Osteocyte (in vitro differentiated cells): ENCODE measurements at regions not wholly inside any gene's neighbourhood (a gene's known extent, or its start where the extent isn't known, plus 50 kb on each side); places are given as distances from the start of the nearest gene placed in this dataset.
"Not testable (repeated sequence)": the region's sequence is repeated elsewhere in the genome, so short reads cannot be mapped to it uniquely, and the experiment has no call there.

ENCODE experiments used
- DNase-seq: peaks from one replicate; pipeline ENCODE4 v3.0.0; 2021; ENCODE audit warnings: mixed read lengths; ENCODE audit not compliant: unreplicated experiment; ENCODE audit errors: extremely low spot score
- H3K27ac Mint-ChIP-seq: one replicate; pipeline ENCODE4 v1.8.0; 2021; ENCODE audit warnings: mild to moderate bottlenecking, mixed read lengths; ENCODE audit not compliant: unreplicated experiment
- H3K27me3 Mint-ChIP-seq: one replicate; pipeline ENCODE4 v1.8.0; 2021; ENCODE audit warnings: mixed read lengths; ENCODE audit not compliant: unreplicated experiment
- H3K36me3 Mint-ChIP-seq: one replicate; pipeline ENCODE4 v1.8.0; 2021; ENCODE audit warnings: mixed read lengths; ENCODE audit not compliant: unreplicated experiment
- H3K4me1 Mint-ChIP-seq: one replicate; pipeline ENCODE4 v1.8.0; 2021; ENCODE audit warnings: mixed read lengths; ENCODE audit not compliant: unreplicated experiment
- H3K4me3 Mint-ChIP-seq: one replicate; pipeline ENCODE4 v1.8.0; 2021; ENCODE audit warnings: mild to moderate bottlenecking, moderate library complexity, mixed read lengths; ENCODE audit not compliant: unreplicated experiment
- H3K9me3 Mint-ChIP-seq: one replicate; pipeline ENCODE4 v1.8.0; 2021; ENCODE audit warnings: mixed read lengths; ENCODE audit not compliant: unreplicated experiment

GRCh38 chr16:16521239-16522002, 142.5 kb downstream of the NPIPA7 start:
- H3K27ac Mint-ChIP-seq, H3K27me3 Mint-ChIP-seq, H3K36me3 Mint-ChIP-seq, H3K4me3 Mint-ChIP-seq, H3K9me3 Mint-ChIP-seq, DNase-seq, H3K4me1 Mint-ChIP-seq: not testable (repeated sequence)

- not testable (repeated sequence) for H3K9me3 Mint-ChIP-seq, H3K4me1 Mint-ChIP-seq, H3K4me3 Mint-ChIP-seq, H3K27me3 Mint-ChIP-seq, H3K36me3 Mint-ChIP-seq, DNase-seq, H3K27ac Mint-ChIP-seq
These were observed 148.1 kb downstream of the NPIPA7 start for GRCh38 chr16:16526998-16527397.

- H3K36me3 Mint-ChIP-seq, H3K9me3 Mint-ChIP-seq, H3K27me3 Mint-ChIP-seq, DNase-seq, H3K4me1 Mint-ChIP-seq, H3K4me3 Mint-ChIP-seq, H3K27ac Mint-ChIP-seq: not testable (repeated sequence)
These were observed 151.8 kb downstream of the NPIPA7 start for GRCh38 chr16:16530744-16531143.

GRCh38 chr16:16535565-16535964, 156.6 kb downstream of the NPIPA7 start:
- H3K9me3 Mint-ChIP-seq, H3K27ac Mint-ChIP-seq, H3K4me1 Mint-ChIP-seq, H3K27me3 Mint-ChIP-seq, H3K36me3 Mint-ChIP-seq, DNase-seq, H3K4me3 Mint-ChIP-seq: not testable (repeated sequence)

GRCh38 chr16:16536151-16536550, 157.2 kb downstream of the NPIPA7 start:
- H3K27me3 Mint-ChIP-seq, DNase-seq, H3K9me3 Mint-ChIP-seq, H3K4me1 Mint-ChIP-seq, H3K36me3 Mint-ChIP-seq, H3K27ac Mint-ChIP-seq, H3K4me3 Mint-ChIP-seq: not testable (repeated sequence)

GRCh38 chr16:16549710-16550109, 170.8 kb downstream of the NPIPA7 start:
- not testable (repeated sequence) for H3K27me3 Mint-ChIP-seq, H3K36me3 Mint-ChIP-seq, H3K4me1 Mint-ChIP-seq, DNase-seq, H3K27ac Mint-ChIP-seq, H3K4me3 Mint-ChIP-seq, H3K9me3 Mint-ChIP-seq

- not testable (repeated sequence) for H3K36me3 Mint-ChIP-seq, DNase-seq, H3K27me3 Mint-ChIP-seq, H3K4me3 Mint-ChIP-seq, H3K27ac Mint-ChIP-seq, H3K4me1 Mint-ChIP-seq, H3K9me3 Mint-ChIP-seq
These were observed 171.9 kb downstream of the NPIPA7 start for GRCh38 chr16:16550824-16551223.

GRCh38 chr16:16552819-16553340, 173.9 kb downstream of the NPIPA7 start:
- H3K4me3 Mint-ChIP-seq, H3K27me3 Mint-ChIP-seq: not testable (repeated sequence)

GRCh38 chr16:16559179-16559740, 180.3 kb downstream of the NPIPA7 start:
- H3K4me1 Mint-ChIP-seq, DNase-seq, H3K27me3 Mint-ChIP-seq, H3K4me3 Mint-ChIP-seq, H3K27ac Mint-ChIP-seq, H3K36me3 Mint-ChIP-seq, H3K9me3 Mint-ChIP-seq: not testable (repeated sequence)

More at GRCh38 chr16:16552819-16553340, 173.9 kb downstream of the NPIPA7 start:
- H3K4me1 Mint-ChIP-seq, DNase-seq, H3K36me3 Mint-ChIP-seq, H3K27ac Mint-ChIP-seq, H3K9me3 Mint-ChIP-seq: not testable (repeated sequence)

GRCh38 chr16:16561532-16561931, 182.6 kb downstream of the NPIPA7 start:
- DNase-seq, H3K27ac Mint-ChIP-seq, H3K4me1 Mint-ChIP-seq, H3K36me3 Mint-ChIP-seq, H3K27me3 Mint-ChIP-seq, H3K9me3 Mint-ChIP-seq, H3K4me3 Mint-ChIP-seq: not testable (repeated sequence)

- H3K27me3 Mint-ChIP-seq, H3K27ac Mint-ChIP-seq, H3K36me3 Mint-ChIP-seq, H3K4me1 Mint-ChIP-seq, DNase-seq, H3K9me3 Mint-ChIP-seq, H3K4me3 Mint-ChIP-seq: not testable (repeated sequence)
These were observed 185.0 kb downstream of the NPIPA7 start for GRCh38 chr16:16563962-16564361.

- DNase-seq, H3K4me1 Mint-ChIP-seq, H3K27me3 Mint-ChIP-seq, H3K9me3 Mint-ChIP-seq, H3K4me3 Mint-ChIP-seq, H3K27ac Mint-ChIP-seq, H3K36me3 Mint-ChIP-seq: not testable (repeated sequence)
These were observed 186.4 kb downstream of the NPIPA7 start for GRCh38 chr16:16565326-16565725.
